ENCODE measurements at regions not wholly inside any gene's neighbourhood (a gene's known extent, or its start where the extent isn't known, plus 50 kb on each side); places are given as distances from the start of the nearest gene placed in this dataset.

GRCh38 chr9:2281031-2281802, 266.1 kb downstream of the SMARCA2 start:
- H3K4me3 ChIP-seq (ENCODE audit: low read length) = no peak overlapping the region
- no peak for DNase-seq (ENCODE audit: low read depth)
- TF ChIP-seq CTCF (conservative IDR thresholded peaks at IDR 0.05; ENCODE audit: low read depth, low read length) = no peak

- no peak overlapping the region for H3K4me3 ChIP-seq (ENCODE audit: low read length)
- DNase-seq (ENCODE audit: low read depth) = no peak
- no peak for TF ChIP-seq CTCF (conservative IDR thresholded peaks at IDR 0.05; ENCODE audit: low read depth, low read length)
Observed at GRCh38 chr9:2281803-2282185, 266.6 kb downstream of the SMARCA2 start.

GRCh38 chr9:2284770-2285169, 269.6 kb downstream of the SMARCA2 start:
- no peak overlapping the region for H3K4me3 ChIP-seq (ENCODE audit: low read length)
- no peak for TF ChIP-seq CTCF (conservative IDR thresholded peaks at IDR 0.05; ENCODE audit: low read depth, low read length)
- no peak for DNase-seq (ENCODE audit: low read depth)

GRCh38 chr9:2285416-2286332, 270.5 kb downstream of the SMARCA2 start:
- no peak overlapping the region for H3K4me3 ChIP-seq (ENCODE audit: low read length)
- DNase-seq (ENCODE audit: low read depth) = no peak
- no peak for TF ChIP-seq CTCF (conservative IDR thresholded peaks at IDR 0.05; ENCODE audit: low read depth, low read length)

- DNase-seq (ENCODE audit: low read depth) = no peak
- TF ChIP-seq CTCF (conservative IDR thresholded peaks at IDR 0.05; ENCODE audit: low read depth, low read length) = no peak
Observed at GRCh38 chr9:2286333-2286705, 271.2 kb downstream of the SMARCA2 start.

GRCh38 chr9:2286825-2287455, 271.8 kb downstream of the SMARCA2 start:
- no peak overlapping the region for H3K4me3 ChIP-seq (ENCODE audit: low read length)
- TF ChIP-seq CTCF (conservative IDR thresholded peaks at IDR 0.05; ENCODE audit: low read depth, low read length) = no peak
- no peak for DNase-seq (ENCODE audit: low read depth)

More at GRCh38 chr9:2286333-2286705, 271.2 kb downstream of the SMARCA2 start:
- H3K4me3 ChIP-seq (ENCODE audit: low read length) = no peak overlapping the region
